ENCODE measurements at regions not wholly inside any gene's neighbourhood (a gene's known extent, or its start where the extent isn't known, plus 50 kb on each side); places are given as distances from the start of the nearest gene placed in this dataset.

DNA sequence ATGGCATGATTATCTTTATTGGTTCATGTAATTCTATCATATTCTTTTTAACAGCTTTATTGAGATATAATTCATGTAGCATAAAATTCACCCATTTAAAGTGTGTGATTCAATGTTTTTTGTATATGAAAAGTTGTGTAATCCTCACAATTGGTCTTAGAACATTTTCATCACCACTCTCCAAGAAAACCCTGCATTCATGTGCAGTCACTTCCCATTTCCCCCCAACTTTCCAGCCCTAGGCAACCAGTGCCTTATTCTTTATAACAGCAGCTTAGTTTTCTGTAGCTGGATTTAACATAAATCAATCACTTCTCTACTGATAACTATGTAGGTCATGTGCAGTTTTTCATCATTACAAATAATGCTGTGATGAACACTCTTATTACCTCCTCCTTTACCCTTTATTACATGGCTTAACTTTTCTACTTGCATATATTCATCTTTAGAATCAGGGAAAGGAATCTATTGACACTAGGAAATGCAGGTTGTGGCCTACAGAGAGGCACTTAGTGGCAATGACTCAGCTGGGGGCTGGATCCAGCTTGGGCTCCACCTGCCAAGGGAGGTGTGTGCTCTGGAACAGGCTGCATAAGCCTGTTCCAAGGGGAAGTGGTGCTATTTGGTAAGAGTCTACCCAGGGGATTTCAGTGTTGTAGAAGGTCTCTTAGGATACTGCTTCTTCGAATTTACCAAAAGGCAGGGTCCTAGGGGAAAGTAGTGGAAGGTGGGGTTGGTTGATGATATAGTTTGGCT, 89.1 kb downstream of the ETAA1 start:
- H3K9me3 ChIP-seq (ENCODE audit: low read length), result no peaks in the 10 kb centered on the region
- no peak overlapping the region for H3K4me3 ChIP-seq (ENCODE audit: low read length)
- TF ChIP-seq MXI1 (conservative IDR thresholded peaks at IDR 0.05; ENCODE audit: poor library complexity, severe bottlenecking) (no peak), RAD21 (conservative IDR thresholded peaks at IDR 0.05) (no peak), EZH2 (IDR thresholded peaks at IDR 0.05; ENCODE audit: borderline replicate concordance, insufficient read depth, low read length, poor library complexity, severe bottlenecking) (no peak), EP300 (conservative IDR thresholded peaks at IDR 0.05; ENCODE audit: poor library complexity, severe bottlenecking) (no peak), CTCF (IDR thresholded peaks at IDR 0.05; ENCODE audit: poor library complexity, severe bottlenecking) (no peak), POLR2AphosphoS5 (IDR thresholded peaks at IDR 0.05) (no peak), TAF1 (IDR thresholded peaks at IDR 0.05; ENCODE audit: low read depth) (no peak), SMC3 (conservative IDR thresholded peaks at IDR 0.05; ENCODE audit: poor library complexity) (no peak)
- TF ChIP-seq, protein P1, sequence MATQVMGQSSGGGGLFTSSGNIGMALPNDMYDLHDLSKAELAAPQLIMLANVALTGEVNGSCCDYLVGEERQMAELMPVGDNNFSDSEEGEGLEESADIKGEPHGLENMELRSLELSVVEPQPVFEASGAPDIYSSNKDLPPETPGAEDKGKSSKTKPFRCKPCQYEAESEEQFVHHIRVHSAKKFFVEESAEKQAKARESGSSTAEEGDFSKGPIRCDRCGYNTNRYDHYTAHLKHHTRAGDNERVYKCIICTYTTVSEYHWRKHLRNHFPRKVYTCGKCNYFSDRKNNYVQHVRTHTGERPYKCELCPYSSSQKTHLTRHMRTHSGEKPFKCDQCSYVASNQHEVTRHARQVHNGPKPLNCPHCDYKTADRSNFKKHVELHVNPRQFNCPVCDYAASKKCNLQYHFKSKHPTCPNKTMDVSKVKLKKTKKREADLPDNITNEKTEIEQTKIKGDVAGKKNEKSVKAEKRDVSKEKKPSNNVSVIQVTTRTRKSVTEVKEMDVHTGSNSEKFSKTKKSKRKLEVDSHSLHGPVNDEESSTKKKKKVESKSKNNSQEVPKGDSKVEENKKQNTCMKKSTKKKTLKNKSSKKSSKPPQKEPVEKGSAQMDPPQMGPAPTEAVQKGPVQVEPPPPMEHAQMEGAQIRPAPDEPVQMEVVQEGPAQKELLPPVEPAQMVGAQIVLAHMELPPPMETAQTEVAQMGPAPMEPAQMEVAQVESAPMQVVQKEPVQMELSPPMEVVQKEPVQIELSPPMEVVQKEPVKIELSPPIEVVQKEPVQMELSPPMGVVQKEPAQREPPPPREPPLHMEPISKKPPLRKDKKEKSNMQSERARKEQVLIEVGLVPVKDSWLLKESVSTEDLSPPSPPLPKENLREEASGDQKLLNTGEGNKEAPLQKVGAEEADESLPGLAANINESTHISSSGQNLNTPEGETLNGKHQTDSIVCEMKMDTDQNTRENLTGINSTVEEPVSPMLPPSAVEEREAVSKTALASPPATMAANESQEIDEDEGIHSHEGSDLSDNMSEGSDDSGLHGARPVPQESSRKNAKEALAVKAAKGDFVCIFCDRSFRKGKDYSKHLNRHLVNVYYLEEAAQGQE (IDR thresholded peaks at IDR 0.05; ENCODE audit: borderline replicate concordance), result no peak
- H3K9ac ChIP-seq (ENCODE audit: low read length), result no peak overlapping the region
- no peaks in the 10 kb centered on the region for H3K36me3 ChIP-seq (ENCODE audit: insufficient read depth, low read length)
- H3F3A ChIP-seq (ENCODE audit: insufficient read depth, low read length, poor library complexity, severe bottlenecking), result no peaks in the 10 kb centered on the region
- H2AFZ ChIP-seq (ENCODE audit: low read depth, low read length), result no peak overlapping the region
- H3K27ac ChIP-seq (ENCODE audit: low read length), result no peak overlapping the region
- no peaks in the 10 kb centered on the region for H4K20me1 ChIP-seq (ENCODE audit: insufficient read depth)
- no peaks in the 10 kb centered on the region for H3K27me3 ChIP-seq (ENCODE audit: insufficient read depth, low read depth, low read length)
- H3K4me2 ChIP-seq (ENCODE audit: low read length), result no peak overlapping the region
- no peaks in the 10 kb centered on the region for H3K9me2 ChIP-seq (ENCODE audit: insufficient read depth, low read length)
- H3K79me2 ChIP-seq (replicated peaks; ENCODE audit: insufficient read depth, low read length), result no peaks in the 10 kb centered on the region

GRCh38 chr2:67487993-67488392, 90.9 kb downstream of the ETAA1 start:
- TF ChIP-seq EP300 (conservative IDR thresholded peaks at IDR 0.05; ENCODE audit: poor library complexity, severe bottlenecking) (no peak), EZH2 (IDR thresholded peaks at IDR 0.05; ENCODE audit: borderline replicate concordance, insufficient read depth, low read length, poor library complexity, severe bottlenecking) (no peak), SMC3 (conservative IDR thresholded peaks at IDR 0.05; ENCODE audit: poor library complexity) (no peak), POLR2AphosphoS5 (IDR thresholded peaks at IDR 0.05) (no peak), CTCF (IDR thresholded peaks at IDR 0.05; ENCODE audit: poor library complexity, severe bottlenecking) (no peak), RAD21 (conservative IDR thresholded peaks at IDR 0.05) (no peak), TAF1 (IDR thresholded peaks at IDR 0.05; ENCODE audit: low read depth) (no peak), MXI1 (conservative IDR thresholded peaks at IDR 0.05; ENCODE audit: poor library complexity, severe bottlenecking) (no peak)
- TF ChIP-seq, protein P1 (IDR thresholded peaks at IDR 0.05; ENCODE audit: borderline replicate concordance), result no peak
- Histone ChIP-seq H3K4me3 (ENCODE audit: low read length) (no peak overlapping the region), H3K9me2 (ENCODE audit: insufficient read depth, low read length) (no peaks in the 10 kb centered on the region), H4K20me1 (ENCODE audit: insufficient read depth) (no peaks in the 10 kb centered on the region), H3K36me3 (ENCODE audit: insufficient read depth, low read length) (no peaks in the 10 kb centered on the region), H3K4me2 (ENCODE audit: low read length) (no peak overlapping the region), H3K9me3 (ENCODE audit: low read length) (no peaks in the 10 kb centered on the region), H3K27me3 (ENCODE audit: insufficient read depth, low read depth, low read length) (no peaks in the 10 kb centered on the region), H3K27ac (ENCODE audit: low read length) (no peak overlapping the region), H3K9ac (ENCODE audit: low read length) (no peak overlapping the region), H3F3A (ENCODE audit: insufficient read depth, low read length, poor library complexity, severe bottlenecking) (no peaks in the 10 kb centered on the region), H2AFZ (ENCODE audit: low read depth, low read length) (no peak overlapping the region), H3K79me2 (replicated peaks; ENCODE audit: insufficient read depth, low read length) (no peaks in the 10 kb centered on the region)

All from neural cell (in vitro differentiated cells).